GM19099 (cell line): ENCODE measurements at regions not wholly inside any gene's neighbourhood (a gene's known extent, or its start where the extent isn't known, plus 50 kb on each side); places are given as distances from the start of the nearest gene placed in this dataset.

ENCODE experiments used
- POLR2A ChIP-seq: IDR thresholded peaks from 3 replicates; pipeline ENCODE4 v1.6.1; 2011; ENCODE audit warnings: low read depth; ENCODE audit not compliant: insufficient read length; ENCODE audit errors: extremely low read depth

- TF ChIP-seq POLR2A, result no peak
These were observed 136.7 kb downstream of the ZDHHC20 start for GRCh38 chr13:21322327-21322965.
